Stomach (tissue), 4 donors: ENCODE measurements at regions not wholly inside any gene's neighbourhood (a gene's known extent, or its start where the extent isn't known, plus 50 kb on each side); places are given as distances from the start of the nearest gene placed in this dataset.

Experiments
- CTCF ChIP-seq, 7 experiments: fragments of 450-650 bp in 4 of 7; fragments of 200-600 bp in 3 of 7; sonication (generic) in 3 of 7; IDR thresholded peaks; one replicate each; pipeline ENCODE4 v1.5.1; 2016 to 2019; ENCODE audit warnings: antibody characterized with exemption in 7 of 7, control low read depth in 2 of 7, mild to moderate bottlenecking in 1 of 7
- EP300 ChIP-seq: sonication (generic); formaldehyde crosslinking; IDR thresholded peaks from one replicate; pipeline ENCODE4 v1.6.1; 2017; ENCODE audit warnings: antibody characterized with exemption
- POLR2A ChIP-seq, 4 donors: fragments of 450-650 bp; IDR thresholded peaks; one replicate each; pipeline ENCODE4 v1.6.1; 2016; ENCODE audit warnings: antibody characterized with exemption in 4 of 4, control low read depth in 2 of 4, mild to moderate bottlenecking in 1 of 4, moderate library complexity in 1 of 4
- POLR2AphosphoS5 ChIP-seq, 3 donors: sonication (generic); formaldehyde crosslinking; IDR thresholded peaks; one replicate each; pipeline ENCODE4 v1.6.1; 2016; ENCODE audit warnings: antibody characterized with exemption in 3 of 3

- TF ChIP-seq CTCF (IDR thresholded peaks at IDR 0.05) (no peak), POLR2AphosphoS5 (IDR thresholded peaks at IDR 0.05) (no peak), POLR2A (IDR thresholded peaks at IDR 0.05) (no peak), EP300 (no peak)
These were observed 738.0 kb upstream of the ZEB2 start for GRCh38 chr2:145257931-145258330.
